ENCODE measurements at regions not wholly inside any gene's neighbourhood (a gene's known extent, or its start where the extent isn't known, plus 50 kb on each side); places are given as distances from the start of the nearest gene placed in this dataset.

DNA sequence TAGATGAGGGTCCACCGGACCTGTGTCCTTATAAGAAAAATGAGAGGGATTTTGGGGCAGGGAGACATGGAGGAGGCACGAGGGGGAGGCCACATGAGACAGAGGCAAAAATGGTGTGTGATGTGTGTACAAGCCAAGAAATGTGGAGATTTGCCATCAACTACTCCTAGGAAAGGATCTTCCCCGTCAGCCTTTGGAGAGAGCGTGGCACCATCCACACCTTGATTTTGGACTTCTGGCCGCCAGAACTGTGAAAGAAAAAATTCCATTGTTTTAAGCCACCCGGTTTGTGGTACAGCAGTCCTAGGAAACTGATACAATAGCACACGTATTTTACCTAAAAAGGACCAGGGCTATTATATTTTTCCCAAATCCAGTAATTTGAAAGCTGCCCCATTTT, 829.0 kb upstream of the SALL3 start:
- DNase-seq (ENCODE audit: low spot score): no peak

GRCh38 chr18:78151234-78151633, 828.4 kb upstream of the SALL3 start:
- no peak for DNase-seq (ENCODE audit: low spot score)

DNA sequence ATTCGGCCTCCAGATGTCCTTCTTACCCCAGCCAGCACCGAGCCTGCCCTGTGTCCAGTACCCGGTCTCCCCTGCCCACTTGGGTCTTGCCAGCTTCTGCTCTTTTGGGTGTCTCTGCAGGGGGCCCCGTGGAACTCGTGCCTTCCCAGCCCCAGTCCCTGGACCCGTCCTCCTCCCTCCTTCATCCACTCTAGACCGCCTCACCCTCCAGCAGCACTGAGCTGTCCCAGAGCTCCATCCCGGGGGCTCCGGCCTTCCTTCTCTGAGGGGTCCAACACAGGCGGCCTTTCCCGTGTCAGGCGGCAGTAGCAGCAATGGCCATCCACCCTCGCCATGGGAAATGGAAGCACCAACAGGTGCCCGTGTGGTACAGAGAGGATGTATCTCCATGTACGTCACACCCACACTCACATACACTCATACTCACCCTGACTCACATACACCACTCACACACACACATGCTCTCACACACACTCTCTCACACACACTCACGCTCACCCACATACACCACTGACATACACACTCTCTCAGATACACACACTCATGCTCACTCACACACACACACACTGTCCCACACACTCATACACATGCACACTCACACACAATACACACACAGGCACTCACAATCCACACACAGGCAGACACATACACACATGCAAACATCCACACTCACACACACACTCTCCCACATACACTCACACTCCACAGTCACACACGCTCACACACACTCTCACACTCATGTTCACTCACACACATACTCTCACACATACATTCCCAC, 827.5 kb upstream of the SALL3 start:
- no peak for DNase-seq (ENCODE audit: low spot score)

GRCh38 chr18:78153362-78153761, 826.3 kb upstream of the SALL3 start:
- DNase-seq (ENCODE audit: low spot score): no peak

- DNase-seq (ENCODE audit: low spot score): no peak
Measured at GRCh38 chr18:78154444-78154843, 825.2 kb upstream of the SALL3 start.

DNA sequence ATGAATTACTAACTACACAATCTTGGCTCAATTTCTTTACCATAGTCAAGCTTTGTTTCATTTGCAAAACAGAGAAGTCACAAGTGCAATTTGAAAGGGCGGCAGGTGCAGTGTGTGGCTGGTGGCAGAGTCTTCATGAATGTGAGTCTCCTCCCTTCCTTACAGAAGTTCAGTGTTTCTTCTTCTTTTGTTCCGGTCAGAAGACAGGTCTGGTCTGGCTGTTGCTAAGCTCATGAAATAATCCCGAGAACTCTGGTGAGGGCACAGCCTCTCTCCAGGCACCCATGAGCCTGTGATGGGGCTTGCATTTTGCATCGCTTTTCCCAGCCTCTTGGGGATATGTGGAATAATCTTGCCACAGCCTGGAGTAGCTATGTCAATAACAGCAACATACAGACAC, 824.8 kb upstream of the SALL3 start:
- DNase-seq (ENCODE audit: low spot score): no peak

GRCh38 chr18:78156466-78156865, 823.2 kb upstream of the SALL3 start:
- no peak for DNase-seq (ENCODE audit: low spot score)

DNA sequence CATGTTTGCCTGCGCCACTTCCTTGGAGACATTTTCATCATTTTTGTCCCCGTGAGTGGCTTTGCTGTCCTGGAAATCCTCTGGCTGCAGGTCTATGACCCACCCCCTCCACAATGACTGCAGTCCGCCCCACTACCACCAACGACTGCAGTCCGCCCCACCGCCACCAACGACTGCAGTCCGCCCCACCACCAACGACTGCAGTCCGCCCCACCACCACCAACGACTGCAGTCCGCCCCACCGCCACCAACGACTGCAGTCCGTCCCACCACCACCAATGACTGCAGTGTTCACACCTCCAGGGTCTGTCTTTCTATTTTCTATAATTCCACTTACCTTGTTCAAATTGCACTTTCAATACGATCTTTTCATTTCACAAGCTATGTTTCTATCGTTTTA, 820.7 kb upstream of the SALL3 start:
- DNase-seq (ENCODE audit: low spot score): no peak

- DNase-seq (ENCODE audit: low spot score): no peak
Measured at GRCh38 chr18:78159397-78159796, 820.2 kb upstream of the SALL3 start.

DNA sequence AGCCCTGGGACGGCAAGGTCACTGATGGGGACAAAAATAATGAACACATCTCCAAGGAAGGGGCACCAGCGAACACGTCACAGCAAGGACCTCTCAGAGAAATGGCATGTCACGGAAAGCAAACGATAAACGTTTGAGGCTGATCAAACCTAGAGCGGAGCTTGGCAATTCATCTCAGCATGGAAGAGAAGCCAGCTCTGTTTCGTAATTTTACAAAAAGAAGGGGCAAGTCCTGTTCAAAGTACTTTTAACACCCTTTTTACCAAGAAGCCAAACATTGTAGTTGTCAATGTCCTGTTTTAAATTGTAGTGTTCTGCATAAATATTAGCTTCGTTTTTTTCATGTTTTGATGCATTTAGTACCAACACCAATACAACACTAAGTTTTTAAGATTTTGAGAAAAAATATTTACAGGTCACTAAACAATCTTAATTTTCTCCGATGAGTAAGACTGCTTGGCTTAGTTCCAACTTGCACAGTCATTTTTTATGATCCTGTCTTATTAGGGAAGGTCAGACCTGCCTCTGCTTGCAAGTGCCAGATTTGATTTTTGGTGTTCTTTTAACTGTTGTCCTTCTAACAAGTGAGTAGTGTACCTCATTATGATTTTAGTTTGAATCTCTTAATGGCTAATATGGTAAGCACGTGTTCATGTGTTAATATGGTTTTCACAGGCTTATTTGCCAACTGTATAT, 818.5 kb upstream of the SALL3 start:
- DNase-seq (ENCODE audit: low spot score): no peak

DNA sequence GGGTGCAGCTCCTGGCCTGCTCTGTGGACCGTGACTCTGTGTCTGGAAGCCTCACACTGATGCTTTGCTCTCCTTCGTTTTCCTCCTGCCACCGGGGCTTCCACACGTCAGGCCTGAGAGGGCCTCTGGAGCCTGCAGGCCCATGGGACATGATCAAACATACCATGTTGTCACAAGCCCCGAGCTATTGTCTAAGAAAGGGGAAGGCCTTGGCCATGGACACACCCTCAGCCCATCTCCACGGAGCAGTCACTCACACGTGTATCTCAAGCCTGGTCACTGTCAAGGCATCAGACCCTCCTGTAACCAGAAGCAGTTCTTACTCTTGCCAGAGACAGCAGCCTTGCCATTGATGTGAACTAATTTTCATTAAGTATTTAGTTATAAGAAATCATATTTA, 814.1 kb upstream of the SALL3 start:
- DNase-seq (ENCODE audit: low spot score): no peak

DNA sequence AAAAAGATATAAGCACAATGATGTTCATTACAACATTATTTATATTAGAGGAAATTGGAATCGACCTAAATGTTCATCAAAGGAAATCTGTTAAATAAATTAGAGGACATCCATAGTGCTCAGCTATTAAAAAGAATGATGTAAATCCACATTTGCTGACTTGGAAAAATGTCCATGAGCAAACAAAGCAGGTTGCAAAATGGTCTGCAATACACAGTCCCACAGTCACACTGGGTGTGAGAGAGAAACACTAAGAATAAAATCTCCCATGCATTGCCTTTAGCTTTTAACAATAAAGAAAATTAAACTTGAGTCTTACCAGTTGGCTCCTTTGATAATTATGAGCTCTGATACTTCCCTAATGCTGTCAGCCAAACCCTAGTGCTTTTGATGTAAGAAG, 811.1 kb upstream of the SALL3 start:
- DNase-seq (ENCODE audit: low spot score): no peak

DNA sequence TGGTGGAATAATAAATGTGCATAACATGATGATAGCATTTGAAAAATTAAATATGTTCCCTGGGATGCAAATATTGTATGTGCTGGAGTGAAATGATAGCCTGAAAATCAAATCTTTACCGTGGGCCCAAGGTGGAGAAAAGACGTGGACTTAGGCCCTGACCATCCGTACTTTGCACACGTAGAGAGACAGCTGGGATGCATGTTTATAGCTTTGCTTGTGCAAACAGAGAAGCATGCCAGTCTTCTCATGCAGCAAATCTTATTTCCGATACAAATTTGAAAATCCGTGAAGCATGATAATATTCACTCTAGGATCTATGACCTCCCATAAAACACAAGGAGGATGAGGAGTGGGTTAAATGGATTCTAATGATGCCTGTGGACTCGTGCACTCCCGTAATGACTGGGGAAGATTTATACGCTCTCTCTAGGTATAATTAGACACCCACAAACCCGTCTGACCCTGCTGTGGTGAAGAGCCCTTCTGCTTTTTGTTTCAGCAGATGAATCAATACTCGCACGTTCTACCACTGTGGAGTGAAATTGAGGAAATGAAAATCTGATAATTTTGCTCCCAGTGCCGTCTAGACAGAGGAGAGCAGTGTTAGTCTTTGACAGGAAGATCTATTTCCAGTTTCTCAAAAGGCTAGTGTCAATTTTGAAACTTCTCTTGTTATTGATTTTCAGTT, 810.3 kb upstream of the SALL3 start:
- no peak for DNase-seq (ENCODE audit: low spot score)

DNA sequence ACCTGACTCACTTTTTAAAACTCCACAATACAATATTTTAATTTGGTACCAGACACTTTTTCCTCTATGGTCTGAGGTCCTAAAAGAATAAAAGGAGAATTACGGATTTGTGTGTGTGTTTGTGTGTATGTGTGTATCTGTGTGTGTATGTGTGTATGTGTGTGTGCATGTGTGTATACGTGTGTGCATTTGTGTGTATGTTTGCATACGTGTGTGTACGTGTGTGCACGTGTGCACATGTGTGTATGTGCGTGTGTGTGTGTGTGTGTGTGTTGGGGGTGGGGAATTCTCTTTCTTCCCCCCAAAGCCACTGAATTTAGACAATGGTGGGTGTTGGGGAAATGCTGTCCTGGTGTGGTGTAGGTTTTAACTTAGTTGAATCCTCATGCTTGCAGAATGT, 807.7 kb upstream of the SALL3 start:
- DNase-seq (ENCODE audit: low spot score): no peak

DNA sequence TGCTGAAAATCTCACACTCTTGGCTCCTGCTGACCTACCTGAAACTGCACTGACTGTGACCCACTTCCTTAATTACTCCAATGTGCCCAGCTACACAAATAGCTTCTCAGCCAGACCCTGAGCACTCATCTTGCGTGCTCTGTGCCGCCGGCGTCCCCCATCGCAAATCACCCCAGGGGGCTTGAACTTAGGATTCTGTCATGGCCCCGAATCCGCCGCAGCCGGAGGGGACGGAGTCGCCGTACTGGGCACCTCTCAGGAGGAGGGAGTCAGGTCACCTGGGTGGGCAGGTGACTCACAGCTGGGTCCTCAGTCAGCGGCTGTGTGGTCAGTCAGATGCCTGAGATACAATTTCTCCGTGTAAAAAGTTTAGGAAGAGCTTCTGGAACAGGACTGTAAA, 804.9 kb upstream of the SALL3 start:
- no peak for DNase-seq (ENCODE audit: low spot score)

- no peak for DNase-seq (ENCODE audit: low spot score)
Measured at GRCh38 chr18:78178812-78179211, 800.8 kb upstream of the SALL3 start.

DNA sequence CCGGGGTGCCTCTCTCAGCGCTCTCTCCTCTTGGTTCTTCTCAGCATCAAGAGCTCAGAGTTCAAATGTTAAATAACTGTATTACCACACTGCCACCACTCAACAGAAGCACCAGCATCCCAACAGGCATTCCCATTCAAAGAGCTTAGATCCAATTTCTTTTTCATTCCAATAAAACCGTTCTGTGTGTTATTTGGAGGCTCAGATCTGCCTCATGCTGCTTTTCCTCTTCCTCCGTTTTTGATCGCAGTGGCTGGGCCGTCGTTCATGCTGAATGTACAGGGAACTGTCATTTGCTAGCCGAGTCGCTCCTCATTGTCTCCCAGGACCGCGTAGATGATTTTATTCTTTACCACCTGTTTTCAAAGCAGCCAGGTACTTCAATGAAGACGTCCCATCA, 798.9 kb upstream of the SALL3 start:
- DNase-seq (ENCODE audit: low spot score): no peak

GRCh38 chr18:78183815-78184214, 795.8 kb upstream of the SALL3 start:
- DNase-seq (ENCODE audit: low spot score): no peak

- DNase-seq (ENCODE audit: low spot score): no peak
Measured at GRCh38 chr18:78191276-78191675, 788.3 kb upstream of the SALL3 start.

- peak; percentile 52 for DNase-seq (ENCODE audit: low spot score)
Measured at GRCh38 chr18:78192054-78192453, 787.6 kb upstream of the SALL3 start.

DNA sequence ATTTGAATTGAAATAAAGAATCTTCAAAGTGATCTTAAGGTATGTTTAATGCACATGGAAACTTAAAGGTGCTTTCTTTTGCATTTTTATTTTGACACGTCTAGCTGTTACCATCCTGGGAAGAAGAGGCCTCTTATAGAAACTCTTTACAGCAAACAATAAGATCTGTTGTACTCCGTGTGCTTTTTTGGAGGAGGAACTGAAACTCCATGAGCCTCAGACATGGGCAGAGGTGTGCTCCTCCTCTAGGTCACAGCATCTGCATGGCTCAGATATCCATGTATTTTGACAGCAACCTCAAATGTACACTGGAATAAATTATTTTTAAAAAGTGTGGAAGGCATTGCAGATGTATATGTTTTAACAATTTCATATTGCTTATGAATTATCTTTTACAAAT, 783.3 kb upstream of the SALL3 start:
- no peak for DNase-seq (ENCODE audit: low spot score)

DNA sequence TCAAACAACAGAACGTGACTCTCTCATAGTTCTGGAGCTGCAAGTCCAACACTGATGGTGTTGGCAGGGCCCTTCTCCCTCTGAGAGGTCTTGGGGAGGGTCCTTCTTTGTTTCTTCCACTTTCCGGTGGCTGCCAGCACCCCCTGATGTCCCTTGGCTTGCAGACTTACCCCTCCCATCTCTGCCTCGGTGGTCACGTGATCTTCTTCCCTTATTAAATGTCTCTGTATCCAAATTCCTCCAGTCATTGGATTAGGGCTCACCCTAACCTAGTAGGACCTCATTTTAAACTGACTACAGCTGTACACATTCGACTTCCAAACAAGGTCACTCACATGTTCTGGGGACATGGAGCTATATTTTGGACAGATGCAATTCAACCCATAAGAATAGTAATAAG, 780.6 kb upstream of the SALL3 start:
- no peak for DNase-seq (ENCODE audit: low spot score)

GRCh38 chr18:78199611-78200010, 780.0 kb upstream of the SALL3 start:
- DNase-seq (ENCODE audit: low spot score): no peak

All from H4 (cell line).